CD8-positive, alpha-beta memory T cell (primary cell): ENCODE measurements at regions not wholly inside any gene's neighbourhood (a gene's known extent, or its start where the extent isn't known, plus 50 kb on each side); places are given as distances from the start of the nearest gene placed in this dataset.
"Not testable (repeated sequence)": the region's sequence is repeated elsewhere in the genome, so short reads cannot be mapped to it uniquely, and the experiment has no call there.

Experiments
- CTCF ChIA-PET: fragments of 350-600 bp; sonication (Branson Sonifier 250); formaldehyde crosslinking; loops from one replicate; lab custom pipeline; 2021; ENCODE audit warnings: antibody characterized with exemption; lab: Charles Lee
- POLR2A ChIA-PET: fragments of 350-600 bp; sonication (Branson Sonifier 250); formaldehyde crosslinking; loops from one replicate; lab custom pipeline; 2021; ENCODE audit warnings: antibody characterized with exemption; lab: Charles Lee
- DNase-seq, 5 donors: peaks; one replicate each; pipeline versions ENCODE4 v3.0.0 to v3.0.0-alpha.2; 2020 to 2022; ENCODE audit warnings: mixed read lengths in 1 of 5
- H3K27ac ChIP-seq: one replicate; pipeline ENCODE4 v1.7.0; 2013; ENCODE audit warnings: low read depth, mild to moderate bottlenecking, low read length, moderate library complexity
- H3K27me3 ChIP-seq: 2 replicates; pipeline ENCODE4 v1.7.0; 2013; ENCODE audit warnings: low read length, mild to moderate bottlenecking; ENCODE audit not compliant: insufficient read depth, poor library complexity, severe bottlenecking
- H3K36me3 ChIP-seq: 2 replicates; pipeline ENCODE4 v1.7.0; 2013; ENCODE audit warnings: mild to moderate bottlenecking, low read length, moderate library complexity; ENCODE audit not compliant: insufficient read depth
- H3K4me1 ChIP-seq: 2 replicates; pipeline ENCODE4 v1.7.0; 2013; ENCODE audit warnings: mild to moderate bottlenecking, low read length, moderate library complexity; ENCODE audit not compliant: insufficient read depth
- H3K4me3 ChIP-seq: 2 replicates; pipeline ENCODE4 v1.7.0; 2013; ENCODE audit warnings: mild to moderate bottlenecking, low read length
- H3K9me3 ChIP-seq: 2 replicates; pipeline ENCODE4 v1.7.0; 2013; ENCODE audit warnings: mild to moderate bottlenecking, low read length
- H3K27ac Mint-ChIP-seq, 8 donors: one replicate each; pipeline ENCODE4 v1.8.0; 2020 to 2021; ENCODE audit warnings: mixed read lengths in 8 of 8, mild to moderate bottlenecking in 6 of 8, inconsistent platforms in 3 of 8, moderate library complexity in 3 of 8
- H3K27me3 Mint-ChIP-seq, 2 donors: one replicate each; pipeline ENCODE4 v1.8.0; 2020 to 2021; ENCODE audit warnings: mixed read lengths in 2 of 2, mild to moderate bottlenecking in 1 of 2, moderate library complexity in 1 of 2
- H3K36me3 Mint-ChIP-seq, 3 donors: one replicate each; pipeline ENCODE4 v1.8.0; 2020 to 2021; ENCODE audit warnings: mixed read lengths in 3 of 3, inconsistent platforms in 1 of 3, mild to moderate bottlenecking in 1 of 3
- H3K4me1 Mint-ChIP-seq, 3 donors: one replicate each; pipeline ENCODE4 v1.8.0; 2020 to 2021; ENCODE audit warnings: mixed read lengths in 3 of 3, inconsistent platforms in 1 of 3, mild to moderate bottlenecking in 1 of 3
- H3K4me3 Mint-ChIP-seq, 7 donors: one replicate each; pipeline ENCODE4 v1.8.0; 2020 to 2021; ENCODE audit warnings: mixed read lengths in 7 of 7, mild to moderate bottlenecking in 6 of 7, moderate library complexity in 4 of 7, inconsistent platforms in 2 of 7
- H3K9me3 Mint-ChIP-seq, 5 donors: one replicate each; pipeline ENCODE4 v1.8.0; 2020 to 2022; ENCODE audit warnings: mixed read lengths in 5 of 5, mild to moderate bottlenecking in 3 of 5, moderate library complexity in 2 of 5, inconsistent platforms in 1 of 5

- H3K36me3 ChIP-seq, H3K9me3 ChIP-seq, H3K4me3 ChIP-seq, DNase-seq, H3K4me1 Mint-ChIP-seq, POLR2A ChIA-PET, H3K27me3 ChIP-seq, H3K27ac Mint-ChIP-seq, CTCF ChIA-PET, H3K4me1 ChIP-seq, H3K4me3 Mint-ChIP-seq, H3K36me3 Mint-ChIP-seq, H3K27ac ChIP-seq, H3K27me3 Mint-ChIP-seq, H3K9me3 Mint-ChIP-seq: not testable (repeated sequence)
These were observed 239.4 kb upstream of the TP53TG3 start for GRCh38 chr16:32915346-32915745.

GRCh38 chr16:32897782-32898181 is 221.8 kb upstream of the TP53TG3 start:
- H3K9me3 Mint-ChIP-seq, H3K36me3 Mint-ChIP-seq, H3K4me1 ChIP-seq, H3K27me3 ChIP-seq, H3K27me3 Mint-ChIP-seq, H3K4me3 Mint-ChIP-seq, POLR2A ChIA-PET, H3K4me1 Mint-ChIP-seq, H3K4me3 ChIP-seq, CTCF ChIA-PET, DNase-seq, H3K9me3 ChIP-seq, H3K27ac Mint-ChIP-seq, H3K27ac ChIP-seq, H3K36me3 ChIP-seq: not testable (repeated sequence)

- H3K27ac Mint-ChIP-seq, H3K4me3 ChIP-seq, H3K9me3 Mint-ChIP-seq, CTCF ChIA-PET, H3K4me1 Mint-ChIP-seq, H3K27ac ChIP-seq, H3K27me3 ChIP-seq, H3K4me1 ChIP-seq, H3K36me3 ChIP-seq, DNase-seq, POLR2A ChIA-PET, H3K27me3 Mint-ChIP-seq, H3K4me3 Mint-ChIP-seq, H3K36me3 Mint-ChIP-seq, H3K9me3 ChIP-seq: not testable (repeated sequence)
These were observed 209.4 kb upstream of the TP53TG3 start for GRCh38 chr16:32885392-32885791.

- CTCF ChIA-PET, H3K27ac ChIP-seq, H3K27me3 Mint-ChIP-seq, H3K4me1 Mint-ChIP-seq, H3K9me3 ChIP-seq, H3K4me3 ChIP-seq, H3K4me3 Mint-ChIP-seq, H3K27me3 ChIP-seq, H3K9me3 Mint-ChIP-seq, H3K36me3 ChIP-seq, H3K36me3 Mint-ChIP-seq, H3K27ac Mint-ChIP-seq, DNase-seq, H3K4me1 ChIP-seq, POLR2A ChIA-PET: not testable (repeated sequence)
These were observed 208.6 kb upstream of the TP53TG3 start for GRCh38 chr16:32884556-32884955.

GRCh38 chr16:32882328-32882857 is 206.4 kb upstream of the TP53TG3 start:
- H3K27me3 ChIP-seq, H3K36me3 Mint-ChIP-seq, H3K9me3 Mint-ChIP-seq, DNase-seq, H3K36me3 ChIP-seq, H3K4me1 ChIP-seq, CTCF ChIA-PET, H3K4me3 ChIP-seq, H3K4me1 Mint-ChIP-seq, H3K4me3 Mint-ChIP-seq, POLR2A ChIA-PET, H3K27me3 Mint-ChIP-seq, H3K27ac ChIP-seq, H3K27ac Mint-ChIP-seq, H3K9me3 ChIP-seq: not testable (repeated sequence)

GRCh38 chr16:32881631-32882030 is 205.7 kb upstream of the TP53TG3 start:
- H3K4me3 Mint-ChIP-seq, DNase-seq, POLR2A ChIA-PET: not testable (repeated sequence)

GRCh38 chr16:32880009-32880408 is 204.0 kb upstream of the TP53TG3 start:
- H3K4me1 Mint-ChIP-seq, H3K9me3 Mint-ChIP-seq, DNase-seq, POLR2A ChIA-PET, H3K36me3 Mint-ChIP-seq, H3K4me1 ChIP-seq, H3K27me3 Mint-ChIP-seq, H3K27ac Mint-ChIP-seq, H3K9me3 ChIP-seq, H3K4me3 Mint-ChIP-seq, H3K27me3 ChIP-seq, H3K27ac ChIP-seq, H3K36me3 ChIP-seq, H3K4me3 ChIP-seq, CTCF ChIA-PET: not testable (repeated sequence)

More at GRCh38 chr16:32881631-32882030, 205.7 kb upstream of the TP53TG3 start:
- H3K4me3 ChIP-seq, H3K9me3 ChIP-seq, H3K27me3 ChIP-seq, CTCF ChIA-PET, H3K36me3 Mint-ChIP-seq, H3K4me1 Mint-ChIP-seq, H3K36me3 ChIP-seq, H3K27ac Mint-ChIP-seq, H3K27ac ChIP-seq, H3K27me3 Mint-ChIP-seq, H3K9me3 Mint-ChIP-seq, H3K4me1 ChIP-seq: not testable (repeated sequence)

GRCh38 chr16:32876718-32877117 is 200.8 kb upstream of the TP53TG3 start:
- POLR2A ChIA-PET, H3K27me3 ChIP-seq, H3K27me3 Mint-ChIP-seq, H3K36me3 Mint-ChIP-seq, H3K9me3 ChIP-seq, H3K4me3 ChIP-seq, H3K27ac Mint-ChIP-seq, H3K4me3 Mint-ChIP-seq, H3K4me1 Mint-ChIP-seq, H3K9me3 Mint-ChIP-seq, H3K4me1 ChIP-seq, H3K36me3 ChIP-seq, DNase-seq, H3K27ac ChIP-seq, CTCF ChIA-PET: not testable (repeated sequence)

GRCh38 chr16:32873783-32874182 is 197.8 kb upstream of the TP53TG3 start:
- H3K9me3 ChIP-seq, H3K4me1 ChIP-seq, DNase-seq, H3K4me1 Mint-ChIP-seq, H3K27ac ChIP-seq, H3K36me3 Mint-ChIP-seq, H3K36me3 ChIP-seq, H3K4me3 Mint-ChIP-seq, H3K27me3 Mint-ChIP-seq, POLR2A ChIA-PET, H3K27me3 ChIP-seq, CTCF ChIA-PET, H3K9me3 Mint-ChIP-seq, H3K27ac Mint-ChIP-seq, H3K4me3 ChIP-seq: not testable (repeated sequence)
